GM21619 (cell line): ENCODE measurements at regions not wholly inside any gene's neighbourhood (a gene's known extent, or its start where the extent isn't known, plus 50 kb on each side); places are given as distances from the start of the nearest gene placed in this dataset.
"Not testable (repeated sequence)": the region's sequence is repeated elsewhere in the genome, so short reads cannot be mapped to it uniquely, and the experiment has no call there.

ENCODE experiments used
- ATAC-seq: cut with Tn5 transposase; IDR thresholded peaks from one replicate; pipeline ENCODE4 v1.9.1; 2021; ENCODE audit not compliant: unreplicated experiment

DNA sequence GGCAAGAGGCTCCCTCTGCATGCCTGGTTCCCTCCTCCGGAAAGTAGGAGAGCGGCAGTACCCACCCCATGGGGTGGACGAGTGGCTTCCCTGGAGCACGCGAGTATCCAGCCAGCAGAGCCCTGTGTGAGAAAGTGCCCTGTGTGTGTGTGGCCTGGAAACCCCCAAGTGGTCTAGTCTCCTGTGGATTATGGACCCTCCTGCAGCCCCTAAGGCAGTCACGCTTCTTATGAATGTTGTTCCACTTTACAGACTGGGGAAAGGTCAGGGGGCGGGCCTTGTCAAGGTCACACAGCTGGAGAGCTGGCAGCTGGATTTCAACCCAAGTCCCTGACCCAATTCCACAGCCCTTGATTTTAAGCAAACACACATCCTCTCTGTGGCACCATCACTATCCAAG is 252.5 kb upstream of the SULF2 start:
- not testable (repeated sequence) for ATAC-seq

DNA sequence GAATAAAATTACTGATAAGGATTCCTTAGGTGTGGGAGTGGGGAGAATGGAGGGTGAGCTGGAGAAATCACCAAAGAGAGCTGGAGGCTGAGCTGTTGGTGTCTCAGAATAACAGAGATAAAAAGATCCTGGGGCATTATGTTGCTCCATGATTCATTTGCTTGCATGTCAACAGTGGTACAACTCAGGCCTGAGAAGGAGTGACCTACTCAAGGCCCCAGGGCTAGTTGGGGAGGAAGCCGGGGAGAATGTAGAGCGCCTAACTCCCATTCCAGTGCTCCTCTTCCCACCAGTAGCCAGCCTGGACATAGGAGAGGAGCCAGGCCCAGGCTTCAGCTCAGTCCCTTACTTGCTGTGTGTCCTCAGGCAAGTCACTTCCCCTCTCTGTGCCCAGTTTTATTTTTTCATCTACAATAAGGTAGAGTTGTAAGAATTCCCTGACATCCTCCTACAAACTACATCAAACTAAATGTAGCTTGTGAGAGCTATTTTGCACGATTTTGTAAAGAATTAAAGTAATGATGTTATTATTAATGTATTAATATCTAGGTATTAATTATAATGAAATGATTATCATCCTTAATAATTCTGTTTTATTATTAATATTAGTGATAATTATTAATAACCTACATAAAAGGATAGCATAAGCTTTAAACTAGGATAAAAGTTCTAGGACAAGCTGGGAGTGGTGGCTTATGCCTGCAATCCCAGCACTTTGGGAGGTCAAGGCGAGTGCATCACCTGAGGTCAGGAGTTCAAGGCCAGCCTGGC is 250.9 kb upstream of the SULF2 start:
- no peak for ATAC-seq

DNA sequence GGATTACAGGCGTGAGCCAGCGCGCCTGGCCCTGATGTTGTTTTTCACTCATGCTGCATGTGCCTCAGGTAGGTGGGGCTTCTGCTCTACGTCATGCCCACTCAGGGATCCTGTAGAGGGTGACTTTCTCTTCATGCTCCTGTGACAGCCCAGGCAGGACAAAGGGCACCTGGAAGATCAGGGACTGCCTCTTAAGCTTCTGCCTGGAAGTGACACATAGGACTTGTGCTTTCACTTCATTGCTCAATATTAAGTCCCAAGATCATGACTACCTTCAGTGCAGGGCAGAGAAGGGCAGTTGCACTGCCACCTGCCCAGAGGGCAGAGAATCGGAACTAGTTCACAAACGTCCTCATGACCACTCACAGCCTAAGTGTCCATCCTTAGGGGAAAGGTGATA is 249.5 kb upstream of the SULF2 start:
- no peak for ATAC-seq

DNA sequence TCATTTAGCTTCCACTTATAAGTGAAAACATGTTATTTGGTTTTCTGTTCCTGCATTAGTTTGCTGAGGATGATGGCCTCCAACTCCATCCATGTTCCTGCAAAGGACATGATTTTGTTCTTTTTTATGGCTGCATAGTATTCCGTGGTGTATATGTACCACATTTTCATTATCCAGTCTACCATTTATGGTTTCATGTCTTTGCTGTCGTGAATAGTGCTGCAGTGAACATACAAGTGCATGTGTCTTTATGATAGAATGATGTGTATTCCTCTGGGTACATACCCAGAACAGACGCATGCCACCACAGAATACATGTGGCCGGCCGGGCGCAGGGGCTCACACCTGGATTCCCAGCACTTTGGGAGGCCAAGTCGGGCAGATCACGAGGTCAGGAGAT is 247.7 kb upstream of the SULF2 start:
- ATAC-seq: not testable (repeated sequence)

DNA sequence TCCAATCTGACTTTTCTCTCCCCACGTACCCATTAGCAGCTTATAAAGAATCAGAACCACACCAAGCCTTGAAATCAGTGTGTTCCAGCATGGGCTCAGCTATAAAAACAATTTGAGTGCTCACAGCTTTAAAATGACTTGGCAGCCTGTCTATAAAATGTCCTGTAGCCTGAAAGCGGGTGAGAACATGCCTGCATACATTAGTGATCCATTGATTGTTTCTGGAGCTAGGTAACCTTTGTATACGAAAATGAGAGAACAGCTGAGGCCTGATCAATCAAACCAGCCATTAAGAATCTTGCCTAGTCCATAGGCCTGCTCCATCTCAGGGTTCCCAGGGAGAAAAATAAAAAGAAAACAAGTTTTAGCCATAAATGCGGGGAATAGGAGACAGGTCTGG is 245.8 kb upstream of the SULF2 start:
- ATAC-seq: no peak

DNA sequence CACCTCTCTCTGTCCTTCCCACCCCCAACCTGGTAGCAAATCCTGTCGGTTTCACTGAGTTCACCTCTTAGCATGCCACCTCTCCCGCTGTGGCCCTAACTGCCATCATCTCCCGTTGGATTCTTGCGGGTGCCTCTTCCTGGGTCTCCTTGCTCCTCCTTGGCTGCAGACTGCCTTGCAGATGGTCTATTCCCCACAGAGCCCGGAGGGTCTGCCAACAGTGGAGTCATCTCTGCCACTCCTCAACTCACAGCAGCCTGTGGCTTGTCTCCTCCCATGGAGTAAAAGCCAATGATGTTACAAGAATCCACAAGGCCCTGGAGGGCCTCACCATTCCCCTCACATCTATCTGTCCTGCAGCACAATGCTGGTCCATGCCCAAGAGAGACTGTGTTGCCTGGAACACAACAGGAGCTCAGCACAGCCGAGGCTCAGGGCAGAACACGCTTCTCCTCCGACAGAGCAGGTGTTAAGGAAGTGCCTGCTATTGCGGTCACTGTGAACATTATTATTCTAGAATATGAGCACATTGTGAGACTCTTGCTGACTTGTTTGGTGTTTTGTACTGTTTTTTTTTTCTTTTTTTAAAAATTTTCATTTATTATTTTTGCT is 241.8 kb upstream of the SULF2 start:
- no peak for ATAC-seq

DNA sequence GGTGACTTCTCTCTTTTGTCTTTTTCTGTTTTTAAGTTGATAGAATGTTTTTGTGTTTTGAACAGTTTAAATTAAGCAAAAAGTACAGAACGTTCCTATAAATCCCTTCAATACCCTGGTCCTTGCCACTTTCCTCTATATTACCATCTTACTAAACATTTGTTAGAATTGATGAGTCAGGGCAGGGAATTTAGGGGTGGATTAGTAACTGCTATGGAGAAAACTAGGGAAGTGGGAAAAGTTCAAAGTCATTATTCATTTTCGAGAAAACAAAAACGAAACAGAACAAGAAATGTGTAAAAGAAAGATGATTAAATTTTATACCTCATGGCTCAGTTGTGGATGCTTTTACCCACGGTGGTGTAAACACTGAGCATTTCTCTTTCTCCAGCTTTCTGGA is 240.4 kb upstream of the SULF2 start:
- no peak for ATAC-seq

DNA sequence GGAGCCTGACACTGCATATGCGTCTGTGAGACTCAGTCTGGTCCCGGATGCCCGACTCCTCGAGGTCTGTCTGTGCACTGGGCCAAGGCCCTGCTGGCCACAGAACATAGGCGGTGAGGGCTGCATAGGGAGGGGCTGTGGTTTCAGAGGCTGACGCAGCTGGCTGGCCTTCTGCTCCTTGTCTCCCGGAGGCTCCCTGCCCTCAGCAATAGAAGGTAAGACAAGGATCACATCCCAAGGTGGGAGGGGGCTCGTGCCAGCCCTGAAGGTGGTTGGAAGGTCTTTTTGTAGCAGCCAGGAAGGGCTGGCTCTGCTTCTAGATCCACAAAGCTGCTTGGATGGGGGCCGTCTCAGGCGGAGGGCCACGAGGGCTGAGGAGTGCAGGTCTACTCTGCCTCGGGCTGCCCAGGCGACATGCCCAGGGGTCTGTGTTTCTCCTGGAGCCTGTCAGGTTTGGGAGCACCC is 239.8 kb upstream of the SULF2 start:
- no peak for ATAC-seq

DNA sequence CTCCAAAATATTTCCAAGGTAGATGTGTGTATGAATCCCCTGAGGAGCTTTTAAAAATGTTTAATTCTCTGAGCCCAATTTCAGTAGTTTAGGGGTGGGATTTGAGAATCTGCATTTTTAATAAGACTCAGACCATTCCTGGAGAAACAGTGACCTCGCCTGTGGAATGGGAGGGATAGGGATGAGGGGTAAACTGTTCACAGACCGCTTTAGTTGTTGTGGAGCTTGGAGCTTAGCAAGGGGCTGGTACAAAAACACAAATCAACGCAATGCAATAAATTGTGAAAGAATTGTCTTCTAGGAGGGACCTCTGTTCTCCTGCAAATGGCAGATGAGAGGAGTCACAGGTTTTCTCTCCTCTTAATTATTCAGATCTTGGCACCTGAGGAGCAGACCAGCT is 239.3 kb upstream of the SULF2 start:
- no peak for ATAC-seq

DNA sequence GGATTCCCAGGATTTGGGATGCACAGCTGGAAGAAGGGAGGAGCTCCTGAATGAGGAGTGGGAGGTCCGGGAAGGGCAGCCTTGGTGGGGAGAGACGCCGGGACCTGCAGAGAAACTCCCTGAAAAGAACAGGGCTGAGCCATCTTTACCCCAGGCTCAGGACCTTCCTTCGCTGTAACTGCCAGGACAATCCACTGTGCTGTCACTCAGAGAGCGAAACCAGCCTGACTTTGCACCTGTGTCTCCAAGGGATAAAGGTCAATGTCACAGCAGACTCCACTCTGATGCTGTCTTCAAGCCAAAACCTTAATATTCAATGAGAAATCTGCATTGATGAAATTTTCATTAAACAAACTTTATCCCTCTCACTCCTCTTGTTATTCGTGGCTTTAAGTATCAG is 235.4 kb upstream of the SULF2 start:
- ATAC-seq: not testable (repeated sequence)

DNA sequence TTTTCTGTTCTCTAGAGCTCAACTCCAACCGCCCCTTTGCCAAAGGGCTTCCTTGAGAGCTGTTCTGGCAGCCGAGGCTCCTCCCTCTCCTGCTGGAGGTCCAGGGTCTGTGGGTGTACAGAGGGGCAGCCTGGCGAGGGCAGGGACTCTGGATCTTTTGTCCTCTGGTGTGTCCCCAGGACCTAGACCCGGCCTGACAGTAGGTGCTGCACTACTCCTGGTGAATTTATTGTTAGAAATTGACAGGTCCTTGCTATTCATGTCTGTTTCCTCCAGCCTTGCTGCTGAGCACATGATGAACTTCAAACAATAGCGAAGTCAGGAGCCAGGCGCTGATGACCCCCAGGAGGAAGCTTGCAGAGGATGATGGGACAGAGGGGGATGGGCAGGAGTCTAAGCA is 234.7 kb upstream of the SULF2 start:
- ATAC-seq: no peak

DNA sequence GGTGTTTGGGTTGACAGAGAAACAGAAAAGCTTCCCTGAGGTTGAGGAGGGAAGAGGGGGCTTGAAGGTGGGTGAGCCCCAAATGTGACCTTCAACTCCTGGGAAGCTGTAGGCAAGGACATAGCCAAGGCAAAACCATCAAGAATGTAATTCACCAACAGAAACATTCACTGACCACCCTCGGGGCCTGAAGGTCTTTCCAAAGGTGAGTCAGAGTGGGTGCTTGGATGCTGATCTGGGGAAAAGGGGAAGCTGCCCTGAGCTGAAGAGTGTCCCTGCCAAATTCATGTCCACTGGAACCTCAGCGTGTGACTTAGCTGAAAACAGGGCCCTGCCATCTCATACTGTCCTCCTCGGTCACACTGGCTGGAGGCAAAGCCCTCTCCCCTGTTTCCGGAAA is 234.2 kb upstream of the SULF2 start:
- no peak for ATAC-seq

DNA sequence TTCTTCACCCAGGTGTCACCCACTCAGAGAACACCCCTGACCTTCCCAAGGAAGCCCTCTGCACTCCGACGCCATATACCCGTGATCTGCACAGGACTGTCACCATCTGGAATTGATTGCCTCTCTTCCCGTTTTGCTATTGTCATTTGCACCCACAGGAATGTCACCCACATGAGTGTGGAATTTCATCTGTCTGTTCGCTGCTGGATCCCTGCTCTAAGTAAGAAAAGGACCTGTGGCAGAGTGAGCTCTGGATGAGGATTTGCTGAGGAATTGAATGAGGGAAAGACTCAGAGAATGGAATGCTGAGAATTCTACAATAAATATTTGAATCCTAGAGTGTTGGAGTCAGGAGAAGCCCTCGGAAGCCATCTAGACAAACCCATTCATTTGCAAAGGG is 233.6 kb upstream of the SULF2 start:
- not testable (repeated sequence) for ATAC-seq

DNA sequence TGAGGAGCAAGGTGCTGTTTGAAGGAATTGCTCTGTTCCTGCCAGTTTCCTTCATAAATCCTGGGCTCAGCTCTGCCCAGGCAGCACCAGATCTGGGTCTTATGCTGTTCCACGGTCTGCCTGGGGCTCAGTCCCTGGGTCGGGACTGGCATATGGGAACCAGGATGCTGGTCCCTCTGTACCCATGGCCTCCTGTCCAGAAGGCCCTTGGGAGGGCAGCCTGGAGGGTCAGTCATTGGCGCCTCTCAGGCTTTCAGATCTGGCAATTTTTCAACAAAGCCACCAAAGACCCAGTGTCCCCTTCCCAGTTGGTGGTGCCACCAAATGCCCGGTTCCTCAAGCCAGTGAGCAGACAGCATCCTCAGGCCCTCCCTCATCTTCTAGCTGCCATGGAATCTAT is 232.7 kb upstream of the SULF2 start:
- no peak for ATAC-seq

DNA sequence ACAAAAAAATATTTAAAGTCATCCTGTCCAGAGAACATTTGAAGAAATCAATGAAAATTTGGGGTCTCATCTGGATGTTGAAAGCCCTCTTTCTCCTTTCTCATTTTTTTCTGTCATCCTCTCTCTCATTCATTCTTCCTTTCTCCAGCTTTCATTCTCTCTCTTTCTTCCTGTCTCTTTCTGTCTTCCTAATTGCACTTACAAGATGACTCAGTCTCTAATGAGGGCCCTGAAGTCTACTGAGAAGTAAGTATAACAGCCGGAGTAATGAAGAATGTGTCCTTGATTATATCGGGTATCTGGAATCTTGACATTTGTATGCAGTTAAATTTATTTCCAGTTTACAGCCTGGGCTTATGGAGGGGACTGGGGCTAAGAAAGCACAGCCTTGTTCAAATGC is 232.2 kb upstream of the SULF2 start:
- no peak for ATAC-seq

DNA sequence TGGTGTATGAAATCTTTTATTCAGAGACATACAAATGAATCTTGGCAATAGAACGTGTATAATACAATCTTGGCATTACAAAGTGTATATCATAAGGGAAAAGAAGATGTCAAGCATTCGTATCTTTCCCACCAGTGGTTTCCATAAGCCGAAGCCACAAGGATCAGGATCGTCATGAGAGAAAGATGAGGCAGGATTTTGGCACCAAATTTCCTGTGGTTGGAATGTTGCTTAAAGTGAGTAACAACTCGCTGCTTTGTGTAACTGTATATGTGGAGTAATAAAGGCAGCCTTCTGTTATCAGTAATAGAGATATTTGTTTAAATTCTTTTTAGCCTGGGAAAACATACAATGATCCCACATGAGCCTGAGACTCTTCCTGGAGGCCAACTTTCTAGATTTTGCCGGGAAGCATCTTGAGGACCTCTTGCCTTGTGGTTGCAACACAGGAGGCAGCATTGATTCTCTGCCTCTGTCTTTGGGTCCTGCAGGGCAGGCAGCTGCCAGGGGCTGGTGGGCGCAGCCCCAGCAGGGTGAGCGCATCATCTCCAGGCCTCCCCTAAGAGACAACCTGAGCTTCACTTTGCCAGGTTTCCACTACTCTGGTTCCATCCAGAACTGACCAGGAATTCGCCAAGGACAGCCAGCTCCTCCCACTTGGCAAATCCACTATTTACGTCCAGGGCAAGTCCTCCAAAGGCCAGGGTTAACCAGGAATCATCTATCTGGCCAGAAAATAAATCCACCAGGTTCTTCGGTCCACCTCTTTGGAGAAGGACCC is 230.9 kb upstream of the SULF2 start:
- ATAC-seq: no peak

DNA sequence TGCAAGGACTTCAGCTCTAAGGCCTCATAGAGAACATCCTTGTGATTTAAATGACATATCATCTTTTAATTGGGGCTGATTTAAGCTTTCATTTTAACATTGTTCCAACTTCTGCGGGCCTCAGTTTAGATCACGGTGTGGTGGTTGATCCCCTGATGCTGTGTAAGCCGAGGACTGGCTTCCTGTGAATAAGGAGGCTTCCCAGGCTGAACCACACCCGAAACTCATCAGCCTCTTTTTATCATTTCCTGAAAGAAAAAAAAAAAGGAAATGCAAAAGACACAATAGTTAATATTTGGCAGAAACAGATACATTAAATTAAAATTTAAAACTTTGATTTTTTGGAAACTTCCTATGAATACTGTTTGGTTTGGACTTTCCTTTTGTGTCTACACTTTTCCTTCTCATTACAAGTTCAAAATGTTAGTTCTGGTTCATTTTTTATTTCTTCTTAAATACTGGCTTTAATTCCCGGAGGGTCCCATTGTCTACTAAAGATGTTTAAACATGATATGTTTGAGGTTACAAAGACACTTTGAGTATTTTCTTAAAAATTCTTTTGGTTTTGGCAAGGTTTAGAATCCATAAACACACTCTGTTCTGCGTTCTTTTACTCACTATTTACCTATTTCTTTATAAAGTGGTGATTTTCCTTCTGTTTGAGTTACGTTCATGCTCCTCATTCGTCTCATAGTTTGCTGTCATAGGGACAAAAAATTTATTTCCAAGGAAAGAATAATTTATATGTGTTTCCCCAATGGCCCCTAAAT is 230.0 kb upstream of the SULF2 start:
- no peak for ATAC-seq

DNA sequence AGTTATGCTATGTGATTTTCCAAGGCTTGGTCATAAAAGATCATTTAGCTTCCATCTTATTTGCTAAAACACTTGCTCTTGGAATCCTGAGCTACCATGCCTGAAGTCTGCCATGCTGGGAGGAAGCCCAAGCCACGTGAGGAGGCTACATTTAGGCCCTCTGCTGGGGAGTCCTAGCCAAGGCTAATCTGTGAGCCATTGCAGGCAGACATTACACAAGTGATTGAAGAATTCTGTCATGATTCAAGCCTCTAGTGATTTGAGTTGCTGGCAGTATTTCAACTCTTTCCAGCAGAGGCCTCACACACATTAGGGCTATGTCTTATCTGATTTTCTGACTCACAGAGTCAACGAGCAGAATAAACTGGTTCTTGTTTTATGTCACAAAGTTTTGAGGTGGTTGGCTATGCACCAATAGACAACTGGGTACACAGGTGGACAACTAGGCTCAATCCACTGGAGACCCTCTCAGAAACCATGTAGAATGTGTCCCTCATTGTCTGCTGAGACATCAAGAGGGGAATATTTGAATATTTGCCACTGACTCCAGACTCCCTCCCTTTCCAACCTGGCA is 227.2 kb upstream of the SULF2 start:
- ATAC-seq: no peak

DNA sequence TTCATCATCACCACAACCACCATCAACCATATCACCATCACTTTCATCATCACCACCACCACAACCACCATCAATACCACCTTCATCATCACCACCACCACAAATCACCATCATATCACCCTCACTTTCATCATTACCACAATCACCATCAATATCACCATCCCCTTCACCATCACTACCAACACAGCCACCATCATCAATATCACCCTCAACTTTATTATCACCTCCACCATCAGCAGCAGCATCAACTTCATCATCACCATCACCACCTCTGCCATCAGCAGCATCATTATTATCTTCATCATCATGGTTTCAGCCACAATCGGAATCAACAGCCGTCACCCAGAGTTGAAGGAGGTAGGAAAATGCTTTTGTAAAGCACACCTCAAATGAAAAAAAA is 225.7 kb upstream of the SULF2 start:
- ATAC-seq: no peak

DNA sequence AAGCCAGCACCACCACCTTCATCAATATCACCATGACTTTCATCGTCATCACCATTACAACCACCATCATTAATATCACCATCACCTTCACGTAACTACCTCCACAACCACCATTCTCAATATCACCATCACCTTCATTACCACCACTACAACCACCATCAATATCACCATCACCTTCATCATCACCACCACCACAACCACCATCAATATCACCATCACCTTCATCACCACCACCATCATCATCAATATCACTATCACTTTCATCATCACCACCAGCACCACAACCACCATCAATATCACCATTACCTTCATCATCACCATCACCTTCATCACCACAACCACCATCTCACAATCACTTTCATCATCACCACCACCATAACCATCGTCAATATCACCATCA is 225.3 kb upstream of the SULF2 start:
- ATAC-seq: no peak
